Fibroblast of lung (primary cell): ENCODE measurements at regions not wholly inside any gene's neighbourhood (a gene's known extent, or its start where the extent isn't known, plus 50 kb on each side); places are given as distances from the start of the nearest gene placed in this dataset.

ENCODE experiments used
- EZH2 ChIP-seq: IDR thresholded peaks from 2 replicates; pipeline ENCODE4 v1.5.1; 2012; ENCODE audit warnings: low read length, control low read depth, mild to moderate bottlenecking; ENCODE audit errors: missing control alignments
- TF ChIP-seq, protein P1 (sequence below), 2 donors: IDR thresholded peaks in 1 of 2; conservative IDR thresholded peaks in 1 of 2; 1 replicate in 1 of 2; 2 replicates in 1 of 2; pipeline ENCODE4 v1.5.1; 2011 to 2012; ENCODE audit warnings: low read length in 2 of 2, control low read depth in 1 of 2, inconsistent platforms in 1 of 2, low read depth in 1 of 2, mild to moderate bottlenecking in 1 of 2

DNA sequence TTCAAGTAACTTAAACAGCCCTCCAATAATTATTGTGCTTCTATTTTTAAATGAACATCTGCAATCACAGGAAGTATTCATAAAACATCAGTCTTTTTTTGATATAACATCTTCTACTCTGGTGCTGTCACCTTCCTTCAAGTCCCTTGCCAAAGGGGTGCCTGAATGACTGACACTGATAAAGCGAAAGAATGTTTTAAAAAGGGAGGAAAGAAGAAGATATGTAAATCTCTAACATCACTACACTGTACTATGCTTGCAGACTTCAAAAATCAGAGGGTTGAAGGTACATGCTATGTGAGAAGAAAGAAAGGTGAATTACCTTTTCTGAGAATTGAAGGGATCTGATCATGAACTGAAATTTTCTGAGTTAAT lies 253.7 kb downstream of the ZPLD1 start:
- TF ChIP-seq, protein P1, sequence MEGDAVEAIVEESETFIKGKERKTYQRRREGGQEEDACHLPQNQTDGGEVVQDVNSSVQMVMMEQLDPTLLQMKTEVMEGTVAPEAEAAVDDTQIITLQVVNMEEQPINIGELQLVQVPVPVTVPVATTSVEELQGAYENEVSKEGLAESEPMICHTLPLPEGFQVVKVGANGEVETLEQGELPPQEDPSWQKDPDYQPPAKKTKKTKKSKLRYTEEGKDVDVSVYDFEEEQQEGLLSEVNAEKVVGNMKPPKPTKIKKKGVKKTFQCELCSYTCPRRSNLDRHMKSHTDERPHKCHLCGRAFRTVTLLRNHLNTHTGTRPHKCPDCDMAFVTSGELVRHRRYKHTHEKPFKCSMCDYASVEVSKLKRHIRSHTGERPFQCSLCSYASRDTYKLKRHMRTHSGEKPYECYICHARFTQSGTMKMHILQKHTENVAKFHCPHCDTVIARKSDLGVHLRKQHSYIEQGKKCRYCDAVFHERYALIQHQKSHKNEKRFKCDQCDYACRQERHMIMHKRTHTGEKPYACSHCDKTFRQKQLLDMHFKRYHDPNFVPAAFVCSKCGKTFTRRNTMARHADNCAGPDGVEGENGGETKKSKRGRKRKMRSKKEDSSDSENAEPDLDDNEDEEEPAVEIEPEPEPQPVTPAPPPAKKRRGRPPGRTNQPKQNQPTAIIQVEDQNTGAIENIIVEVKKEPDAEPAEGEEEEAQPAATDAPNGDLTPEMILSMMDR (conservative IDR thresholded peaks at IDR 0.05 in 1 of 2, IDR thresholded peaks at IDR 0.05 in 1 of 2; ENCODE audit: low read depth in 1 of 2, low read length in 2 of 2) = no peak
- no peak for TF ChIP-seq EZH2
